H1 (cell line): ENCODE measurements at regions not wholly inside any gene's neighbourhood (a gene's known extent, or its start where the extent isn't known, plus 50 kb on each side); places are given as distances from the start of the nearest gene placed in this dataset.

Experiments
- CTCF ChIA-PET: fragments of 300-600 bp; sonication (Branson Sonifier 250); formaldehyde crosslinking; loops from one replicate; lab custom pipeline; 2021; ENCODE audit not compliant: partially characterized antibody; lab: Charles Lee
- POLR2A ChIA-PET: fragments of 300-600 bp; sonication (Branson Sonifier 250); formaldehyde crosslinking; loops from one replicate; lab custom pipeline; 2021; ENCODE audit warnings: inconsistent platforms; ENCODE audit not compliant: partially characterized antibody; lab: Charles Lee
- DNase-seq, 2 experiments: peaks; one replicate each; pipeline versions ENCODE4 v3.0.0 to v3.0.0-alpha.2; 2010 to 2022; ENCODE audit warnings: low spot score in 2 of 2, low read depth in 1 of 2, mixed read lengths in 1 of 2
- FAIRE-seq: peaks from 2 replicates; lab custom pipeline; 2011; peaks lifted over from hg19 to GRCh38; lab: Jason Lieb, UNC
- H2AFZ ChIP-seq: 2 replicates; pipeline ENCODE4 v1.8.1; 2012; ENCODE audit warnings: low read length, inconsistent platforms
- H2AK5ac ChIP-seq: 2 replicates; pipeline ENCODE4 v1.6.1; 2013; ENCODE audit warnings: low read depth, low read length
- H2BK120ac ChIP-seq: replicated peaks from 2 replicates; pipeline ENCODE3; 2013; ENCODE audit warnings: low read depth, low read length, inconsistent platforms
- H2BK12ac ChIP-seq: 2 replicates; pipeline ENCODE4 v1.6.1; 2013; ENCODE audit warnings: low read depth, low read length
- H2BK15ac ChIP-seq: 2 replicates; pipeline ENCODE4 v1.6.1; 2013; ENCODE audit warnings: low read length
- H2BK20ac ChIP-seq: 2 replicates; pipeline ENCODE4 v1.6.1; 2013; ENCODE audit warnings: low read length
- H2BK5ac ChIP-seq: 2 replicates; pipeline ENCODE4 v1.6.1; 2013; ENCODE audit warnings: low read depth, low read length
- H3K14ac ChIP-seq: 2 replicates; pipeline ENCODE4 v1.6.1; 2013; ENCODE audit warnings: inconsistent platforms; ENCODE audit not compliant: insufficient read length
- H3K18ac ChIP-seq: 2 replicates; pipeline ENCODE4 v1.6.1; 2013; ENCODE audit warnings: low read length; ENCODE audit errors: extremely low read depth
- H3K23ac ChIP-seq: 2 replicates; pipeline ENCODE4 v1.6.1; 2013; ENCODE audit warnings: inconsistent platforms; ENCODE audit not compliant: insufficient read length
- H3K23me2 ChIP-seq: 2 replicates; pipeline ENCODE4 v1.6.1; 2013; ENCODE audit warnings: low read depth, low read length
- H3K27ac ChIP-seq: 2 replicates; pipeline ENCODE4 v1.6.1; 2011; ENCODE audit warnings: low read depth, low read length, inconsistent platforms
- H3K27me3 ChIP-seq, 4 experiments: replicated peaks in 1 of 4; 1 replicate in 1 of 4; 2 replicates in 3 of 4; pipeline versions ENCODE4 v1.6.1 to v1.8.1; 2011 to 2013; ENCODE audit warnings: low read length in 3 of 4, mild to moderate bottlenecking in 3 of 4, inconsistent platforms in 2 of 4, mixed read lengths in 2 of 4, moderate library complexity in 1 of 4; ENCODE audit not compliant: control insufficient read depth in 3 of 4, insufficient read depth in 3 of 4; ENCODE audit errors: extremely low read depth in 1 of 4
- H3K36me3 ChIP-seq, 4 experiments: 2 replicates each; pipeline versions ENCODE4 v1.6.1 to v1.8.1; 2011 to 2013; ENCODE audit warnings: mild to moderate bottlenecking in 4 of 4, low read length in 3 of 4, moderate library complexity in 2 of 4, control low read depth in 1 of 4, inconsistent platforms in 1 of 4; ENCODE audit not compliant: insufficient read depth in 4 of 4, control insufficient read depth in 2 of 4
- H3K4ac ChIP-seq: replicated peaks from 2 replicates; pipeline ENCODE3; 2013; ENCODE audit warnings: low read length, low read depth, mixed read lengths, inconsistent platforms; ENCODE audit not compliant: insufficient read length
- H3K4me1 ChIP-seq, 4 experiments: replicated peaks in 1 of 4; 1 replicate in 1 of 4; 2 replicates in 3 of 4; pipeline versions ENCODE4 v1.6.1 to v1.8.1; 2011 to 2013; ENCODE audit warnings: low read length in 3 of 4, inconsistent platforms in 2 of 4, mixed read lengths in 1 of 4; ENCODE audit not compliant: insufficient read depth in 4 of 4, control insufficient read depth in 3 of 4
- H3K4me2 ChIP-seq, 2 experiments: 2 replicates each; pipeline versions ENCODE4 v1.6.1 to v1.8.1; 2011 to 2013; ENCODE audit warnings: low read depth in 2 of 2, low read length in 2 of 2, control low read depth in 1 of 2, inconsistent platforms in 1 of 2, mild to moderate bottlenecking in 1 of 2; ENCODE audit not compliant: insufficient read depth in 1 of 2
- H3K4me3 ChIP-seq, 4 experiments: fragments of 200-600, 300-600 bp in 1 of 4; sonication (generic), shearing (Covaris generic), sonication (Bioruptor Twin) in 1 of 4; 2 replicates each; pipeline versions ENCODE4 v1.5.1 to v1.8.1; 2011 to 2016; ENCODE audit warnings: low read length in 4 of 4, low read depth in 3 of 4, control low read depth in 2 of 4, inconsistent platforms in 2 of 4, mild to moderate bottlenecking in 2 of 4, mixed read lengths in 1 of 4, moderate library complexity in 1 of 4; ENCODE audit not compliant: insufficient read depth in 2 of 4; ENCODE audit errors: extremely low read depth in 1 of 4
- H3K56ac ChIP-seq: replicated peaks from 2 replicates; pipeline ENCODE3; 2013; ENCODE audit warnings: low read depth, mild to moderate bottlenecking, mixed read lengths, low read length, inconsistent platforms; ENCODE audit not compliant: insufficient read length
- H3K79me1 ChIP-seq: 2 replicates; pipeline ENCODE4 v1.6.1; 2013; ENCODE audit warnings: low read depth, low read length, control low read depth
- H3K79me2 ChIP-seq, 2 experiments: 2 replicates each; pipeline versions ENCODE4 v1.6.1 to v1.8.1; 2012 to 2013; ENCODE audit warnings: low read length in 2 of 2, mild to moderate bottlenecking in 2 of 2, inconsistent platforms in 1 of 2; ENCODE audit not compliant: insufficient read depth in 2 of 2, control insufficient read depth in 1 of 2
- H3K9ac ChIP-seq, 4 experiments: replicated peaks in 1 of 4; 1 replicate in 1 of 4; 2 replicates in 3 of 4; pipeline versions ENCODE4 v1.6.1 to v1.8.1; 2011 to 2013; ENCODE audit warnings: low read depth in 3 of 4, low read length in 3 of 4, control low read depth in 2 of 4, mild to moderate bottlenecking in 2 of 4, moderate library complexity in 2 of 4, inconsistent platforms in 1 of 4; ENCODE audit errors: extremely low read depth in 1 of 4
- H3K9me3 ChIP-seq, 2 experiments: 2 replicates each; pipeline versions ENCODE4 v1.6.1 to v1.8.1; 2012 to 2013; ENCODE audit warnings: mild to moderate bottlenecking in 2 of 2, moderate library complexity in 2 of 2, control low read depth in 1 of 2, inconsistent platforms in 1 of 2, low read depth in 1 of 2, low read length in 1 of 2, mixed read lengths in 1 of 2; ENCODE audit not compliant: insufficient read depth in 2 of 2
- H4K20me1 ChIP-seq, 2 experiments: replicated peaks in 1 of 2; 2 replicates each; pipeline versions ENCODE3 to v1.8.1; 2011 to 2013; ENCODE audit warnings: inconsistent platforms in 2 of 2, low read length in 2 of 2, mild to moderate bottlenecking in 1 of 2; ENCODE audit not compliant: insufficient read depth in 2 of 2, control insufficient read depth in 1 of 2
- H4K5ac ChIP-seq: 2 replicates; pipeline ENCODE4 v1.6.1; 2013; ENCODE audit warnings: low read length, low read depth, mixed read lengths, inconsistent platforms; ENCODE audit not compliant: insufficient read length
- H4K8ac ChIP-seq: 2 replicates; pipeline ENCODE4 v1.8.0; 2013; ENCODE audit warnings: mild to moderate bottlenecking, moderate library complexity, low read length, inconsistent platforms; ENCODE audit not compliant: insufficient read depth; ENCODE audit errors: extremely low read depth
- H4K91ac ChIP-seq: replicated peaks from 2 replicates; pipeline ENCODE3; 2013; ENCODE audit warnings: low read length, mixed read lengths, inconsistent platforms; ENCODE audit not compliant: insufficient read length
- BACH1 ChIP-seq: IDR thresholded peaks from 2 replicates; pipeline ENCODE4 v1.6.1; 2012; ENCODE audit warnings: low read length, improper control_type of control experiment
- CTBP2 ChIP-seq: IDR thresholded peaks from 2 replicates; pipeline ENCODE4 v1.7.0; 2011; ENCODE audit warnings: borderline replicate concordance, mild to moderate bottlenecking, moderate library complexity, mixed read lengths, low read length; ENCODE audit not compliant: insufficient read depth, insufficient read length
- EP300 ChIP-seq, 2 experiments: IDR thresholded peaks; 1 replicate in 1 of 2; 2 replicates in 1 of 2; pipeline ENCODE4 v1.6.1; 2011 to 2012; ENCODE audit warnings: low read depth in 2 of 2, low read length in 2 of 2, mild to moderate bottlenecking in 2 of 2, borderline replicate concordance in 1 of 2, inconsistent platforms in 1 of 2, moderate library complexity in 1 of 2
- EZH2 ChIP-seq: fragments of 200-600 bp; sonication (generic); IDR thresholded peaks from 2 replicates; pipeline ENCODE4 v1.7.1; 2012; ENCODE audit warnings: low read depth, mild to moderate bottlenecking, moderate library complexity, low read length, inconsistent platforms; ENCODE audit not compliant: severe bottlenecking
- HDAC2 ChIP-seq, 2 experiments: fragments of 300-600 bp in 1 of 2; sonication (generic) in 1 of 2; IDR thresholded peaks; 2 replicates each; pipeline ENCODE4 v1.6.1; 2011 to 2012; ENCODE audit warnings: low read depth in 2 of 2, low read length in 2 of 2, mild to moderate bottlenecking in 2 of 2, moderate library complexity in 2 of 2, borderline replicate concordance in 1 of 2, inconsistent platforms in 1 of 2
- MAFK ChIP-seq: IDR thresholded peaks from 2 replicates; pipeline ENCODE4 v1.6.1; 2012; ENCODE audit warnings: low read depth, mild to moderate bottlenecking, improper control_type of control experiment, low read length
- POLR2A ChIP-seq, 2 experiments: IDR thresholded peaks; 1 replicate in 1 of 2; 2 replicates in 1 of 2; pipeline ENCODE4 v1.6.1; 2011; ENCODE audit warnings: low read depth in 2 of 2, low read length in 2 of 2, mild to moderate bottlenecking in 2 of 2; ENCODE audit errors: control extremely low read depth in 1 of 2
- RNF2 ChIP-seq: fragments of 200-900, 300-1000 bp; sonication (generic); IDR thresholded peaks from 2 replicates; pipeline ENCODE4 v1.7.1; 2016; ENCODE audit warnings: borderline replicate concordance, low read depth, mild to moderate bottlenecking, antibody characterized with exemption, low read length; ENCODE audit not compliant: poor library complexity, severe bottlenecking; ENCODE audit errors: missing control alignments
- SAP30 ChIP-seq: fragments of 300-600 bp; sonication (generic); IDR thresholded peaks from 2 replicates; pipeline ENCODE4 v1.7.1; 2012; ENCODE audit warnings: low read length, moderate library complexity, mild to moderate bottlenecking, inconsistent platforms; ENCODE audit not compliant: insufficient read depth, insufficient replicate concordance
- TCF12 ChIP-seq: IDR thresholded peaks from 2 replicates; pipeline ENCODE4 v1.6.1; 2011; ENCODE audit warnings: low read depth, mild to moderate bottlenecking, low read length
- YY1 ChIP-seq: IDR thresholded peaks from 2 replicates; pipeline ENCODE4 v1.6.1; 2011; ENCODE audit warnings: low read depth, mild to moderate bottlenecking, low read length
- WGBS, 2 experiments: shearing (Covaris generic) in 1 of 2; methylation state at CpG; one replicate each; pipeline versions ENCODE4 v1.1.6 to v1.1.7; 2013 to 2015; ENCODE audit warnings: low lambda C conversion rate in 2 of 2, mixed read lengths in 2 of 2, inconsistent platforms in 1 of 2, low coverage in 1 of 2, missing lambda C conversion rate in 1 of 2; ENCODE audit not compliant: insufficient replicate concordance in 2 of 2, insufficient coverage in 1 of 2, insufficient read length in 1 of 2; ENCODE audit errors: extremely low coverage in 1 of 2, missing lambda C conversion rate in 1 of 2; 5-methylcytosine and 5-hydroxymethylcytosine counted together
- TF ChIP-seq, protein P1 (sequence below): IDR thresholded peaks from 2 replicates; pipeline ENCODE4 v1.6.1; 2011; ENCODE audit warnings: low read length, improper control_type of control experiment

DNA sequence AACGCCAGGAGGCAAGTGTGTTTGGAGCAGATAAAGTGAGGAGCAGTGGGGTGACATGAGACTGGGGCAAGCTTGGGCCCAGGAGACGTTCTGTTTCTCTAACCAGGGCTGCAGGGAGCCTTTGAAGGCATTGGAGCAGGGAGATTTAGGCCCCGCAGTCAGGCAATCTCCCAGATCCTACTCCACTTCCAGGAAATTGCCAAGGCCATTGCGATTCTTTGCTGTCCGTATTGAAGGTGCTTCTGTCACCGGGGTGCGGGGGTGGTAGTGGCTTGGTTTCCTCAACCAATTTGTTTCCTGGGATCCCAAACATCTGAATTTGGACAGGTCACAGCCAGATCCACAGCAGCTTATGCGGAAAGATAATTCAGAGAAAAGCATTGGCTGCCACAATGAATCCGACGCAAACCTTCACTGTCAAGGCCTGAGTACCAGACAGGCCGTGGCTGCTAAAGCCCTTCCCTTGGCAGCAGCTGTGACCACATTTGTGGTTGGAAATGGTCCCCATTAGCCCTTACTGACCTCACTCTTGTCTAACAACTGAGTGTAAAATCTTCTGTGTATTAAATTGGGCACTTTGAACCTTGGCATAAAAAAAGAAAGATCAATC, 385.6 kb downstream of the PTPRU start:
- Histone ChIP-seq H3K56ac (no peak overlapping the region), H2BK5ac (no peak overlapping the region), H3K79me1 (no peaks in the 10 kb centered on the region), H4K91ac (no peak overlapping the region), H2AFZ (no peak overlapping the region), H3K4ac (no peak overlapping the region), H3K27me3 (no peaks in the 10 kb centered on the region), H3K23me2 (no peaks in the 10 kb centered on the region), H4K8ac (no peak overlapping the region), H3K9me3 (no peaks in the 10 kb centered on the region), H3K4me3 (no peak overlapping the region), H3K27ac (no peak overlapping the region), H2AK5ac (no peak overlapping the region), H3K18ac (no peak overlapping the region), H3K9ac (no peak overlapping the region), H2BK20ac (no peak overlapping the region), H3K4me1 (no peaks in the 10 kb centered on the region), H3K36me3 (no peaks in the 10 kb centered on the region), H2BK12ac (no peak overlapping the region), H2BK120ac (no peak overlapping the region), H3K23ac (no peak overlapping the region), H2BK15ac (no peak overlapping the region), H3K14ac (no peak overlapping the region), H3K79me2 (no peaks in the 10 kb centered on the region), H4K5ac (no peak overlapping the region), H4K20me1 (no peaks in the 10 kb centered on the region), H3K4me2 (no peak overlapping the region)
- ChIA-PET POLR2A (interaction anchor here (0.6 kb wide), 1 partner anchor 36 kb away, joined by 3 read pairs; no protein-coding TSS in a partner anchor), CTCF (no interaction called here)
- FAIRE-seq = no peak
- 84% methylated on average over 11 of the region's 11 CpGs; no CpG with 5 or more reads in 1 of the 2 experiments for WGBS, 2 experiments
- DNase-seq = no peak
- TF ChIP-seq YY1 (no peak), BACH1 (no peak), POLR2A (IDR thresholded peaks at IDR 0.05; ENCODE audit: control extremely low read depth in 1 of 2, low read depth in 2 of 2, low read length in 2 of 2) (no peak), SAP30 (no peak), MAFK (no peak), CTBP2 (no peak), HDAC2 (IDR thresholded peaks at IDR 0.05; ENCODE audit: borderline replicate concordance in 1 of 2, low read depth in 2 of 2, low read length in 2 of 2) (no peak), TCF12 (no peak), EP300 (IDR thresholded peaks at IDR 0.05; ENCODE audit: borderline replicate concordance in 1 of 2, low read depth in 2 of 2, low read length in 2 of 2) (no peak), EZH2 (no peak), RNF2 (no peak)
- TF ChIP-seq, protein P1, sequence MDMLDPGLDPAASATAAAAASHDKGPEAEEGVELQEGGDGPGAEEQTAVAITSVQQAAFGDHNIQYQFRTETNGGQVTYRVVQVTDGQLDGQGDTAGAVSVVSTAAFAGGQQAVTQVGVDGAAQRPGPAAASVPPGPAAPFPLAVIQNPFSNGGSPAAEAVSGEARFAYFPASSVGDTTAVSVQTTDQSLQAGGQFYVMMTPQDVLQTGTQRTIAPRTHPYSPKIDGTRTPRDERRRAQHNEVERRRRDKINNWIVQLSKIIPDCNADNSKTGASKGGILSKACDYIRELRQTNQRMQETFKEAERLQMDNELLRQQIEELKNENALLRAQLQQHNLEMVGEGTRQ = no peak
